PC-3 (cell line): ENCODE measurements at regions not wholly inside any gene's neighbourhood (a gene's known extent, or its start where the extent isn't known, plus 50 kb on each side); places are given as distances from the start of the nearest gene placed in this dataset.

Experiments
- ATAC-seq: fragments of 200-7000 bp; cut with Tn5 transposase; 2 replicates; pipeline ENCODE4 v1.9.1; 2020; ENCODE audit warnings: mild to moderate bottlenecking, moderate library complexity
- BruUV-seq: library from RNA; stranded (reverse); fragments of 400-500 nt; replicated peaks from 2 replicates; lab custom pipeline; 2021; lab: Mats Ljungman, UMichigan
- CTCF ChIA-PET: fragments of 300-600 bp; sonication (Branson Sonifier 250); formaldehyde crosslinking; loops from one replicate; lab custom pipeline; 2022; ENCODE audit warnings: antibody characterized with exemption; lab: Charles Lee
- POLR2A ChIA-PET: fragments of 300-600 bp; sonication (Branson Sonifier 250); formaldehyde crosslinking; loops from one replicate; lab custom pipeline; 2022; ENCODE audit warnings: antibody characterized with exemption; ENCODE audit not compliant: unreplicated experiment; lab: Charles Lee
- DNase-seq: peaks from one replicate; pipeline ENCODE4 v3.0.0-alpha.2; 2015
- H2AFZ ChIP-seq: fragments of 300-600 bp; sonication (generic); 2 replicates; pipeline ENCODE4 v1.6.0; 2016; ENCODE audit warnings: antibody characterized with exemption, low read length
- H3F3A ChIP-seq: fragments of 300-600 bp; sonication (generic); one replicate; pipeline ENCODE4 v1.6.0; 2017; ENCODE audit warnings: antibody characterized with exemption, low read length, control low read depth, mild to moderate bottlenecking; ENCODE audit not compliant: unreplicated experiment
- H3K27ac ChIP-seq: fragments of 300-600 bp; sonication (generic); 2 replicates; pipeline ENCODE4 v1.5.1; 2016; ENCODE audit warnings: mild to moderate bottlenecking, low read length
- H3K27me3 ChIP-seq: fragments of 300-600 bp; sonication (generic); 2 replicates; pipeline ENCODE4 v1.6.1; 2016; ENCODE audit warnings: low read length, mixed read lengths
- H3K36me3 ChIP-seq: fragments of 300-600 bp; sonication (generic); 2 replicates; pipeline ENCODE4 v1.6.1; 2016; ENCODE audit warnings: low read depth, mixed run types, low read length, mixed read lengths
- H3K4me1 ChIP-seq: fragments of 300-600 bp; sonication (generic); 2 replicates; pipeline ENCODE4 v1.5.1; 2016; ENCODE audit warnings: low read length; ENCODE audit not compliant: insufficient read depth
- H3K4me2 ChIP-seq: fragments of 300-600 bp; sonication (generic); 2 replicates; pipeline ENCODE4 v1.6.0; 2016; ENCODE audit warnings: low read length
- H3K4me3 ChIP-seq: fragments of 300-600 bp; sonication (generic); 2 replicates; pipeline ENCODE4 v1.5.1; 2016; ENCODE audit warnings: mild to moderate bottlenecking, low read length, mixed read lengths
- H3K79me2 ChIP-seq: fragments of 300-600 bp; sonication (generic); 2 replicates; pipeline ENCODE4 v1.6.1; 2017; ENCODE audit warnings: low read length, mixed read lengths
- H3K9ac ChIP-seq: fragments of 300-600 bp; sonication (generic); 2 replicates; pipeline ENCODE4 v1.6.0; 2016; ENCODE audit warnings: mild to moderate bottlenecking, low read length
- H3K9me2 ChIP-seq: fragments of 300-600 bp; sonication (generic); replicated peaks from 2 replicates; pipeline ENCODE4 v1.6.1; 2016; ENCODE audit warnings: mixed run types, low read length, mixed read lengths
- H3K9me3 ChIP-seq: fragments of 300-600 bp; sonication (generic); 2 replicates; pipeline ENCODE4 v1.6.1; 2016; ENCODE audit warnings: low read length, mixed read lengths
- H4K20me1 ChIP-seq: fragments of 300-600 bp; sonication (generic); 2 replicates; pipeline ENCODE4 v1.6.1; 2016; ENCODE audit warnings: low read length, mixed read lengths
- EZH2 ChIP-seq: fragments of 300-600 bp; sonication (generic); IDR thresholded peaks from one replicate; pipeline ENCODE4 v1.6.1; 2017; ENCODE audit warnings: antibody characterized with exemption, mild to moderate bottlenecking, low read length; ENCODE audit not compliant: unreplicated experiment
- EZH2phosphoT487 ChIP-seq: fragments of 300-600 bp; sonication (generic); IDR thresholded peaks from 2 replicates; pipeline ENCODE4 v1.6.1; 2018; ENCODE audit warnings: mild to moderate bottlenecking, antibody characterized with exemption, low read length, borderline replicate concordance
- intact Hi-C: fragments of 100-400 bp; cut with micrococcal nuclease; formaldehyde crosslinking; loops from 2 replicates; pipeline ENCODE4 v1.9.0; 2023
- TF ChIP-seq, protein P1 (sequence below): fragments of 300-600 bp; sonication (generic); conservative IDR thresholded peaks from 2 replicates; pipeline ENCODE4 v1.5.1; 2017; ENCODE audit warnings: antibody characterized with exemption, low read depth, mild to moderate bottlenecking, low read length

DNA sequence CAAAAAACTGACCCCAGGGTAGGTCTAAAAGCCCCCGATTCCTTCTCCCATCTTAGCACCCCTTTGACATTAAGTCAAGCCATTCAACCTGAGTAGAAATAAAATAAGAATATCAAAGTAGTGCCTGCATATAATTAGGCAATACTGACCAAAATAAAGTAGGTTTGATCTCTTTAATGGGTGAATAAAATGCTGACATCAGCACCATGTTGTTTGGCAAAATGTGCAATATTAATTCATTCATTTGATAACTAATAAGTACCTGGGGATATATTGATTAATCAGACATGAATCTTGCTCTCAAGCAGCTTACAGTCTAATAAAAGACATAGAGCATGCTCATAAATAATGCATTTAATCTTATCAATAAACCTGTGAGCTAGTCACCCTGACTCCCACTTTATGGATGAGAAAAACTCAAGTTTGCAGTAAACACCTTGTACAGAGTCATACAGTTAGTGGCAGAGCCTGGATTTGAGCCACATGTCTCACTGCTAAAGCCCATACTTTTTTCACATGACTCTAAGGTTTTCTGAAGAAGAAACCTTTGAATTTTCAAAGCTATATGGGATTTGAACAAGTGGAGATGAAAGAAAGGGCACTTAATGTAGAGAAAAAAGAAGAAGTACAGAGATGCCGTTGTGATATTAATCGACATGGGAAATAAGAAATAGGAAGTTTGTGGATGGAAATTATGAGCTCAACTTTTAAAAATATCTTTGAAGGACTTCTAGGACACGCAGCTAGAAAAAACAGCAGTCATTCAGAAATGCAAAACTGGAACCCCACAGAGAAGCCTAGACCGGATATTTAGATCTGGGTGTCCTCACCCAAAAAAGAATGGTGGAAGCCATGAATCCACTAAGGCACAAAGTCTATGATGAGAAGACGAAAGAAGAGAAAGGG is 183.9 kb downstream of the TOMM20 start:
- no peaks in the 10 kb centered on the region for H3K9me2 ChIP-seq
- H2AFZ ChIP-seq, result no peak overlapping the region
- no peaks in the 10 kb centered on the region for H4K20me1 ChIP-seq
- intact Hi-C loops, result no loop called here
- no TSS peak for BruUV-seq
- no peaks in the 10 kb centered on the region for H3K36me3 ChIP-seq
- ChIA-PET CTCF (no interaction called here), POLR2A (no interaction called here)
- H3K9ac ChIP-seq, result no peak overlapping the region
- ATAC-seq, result no peak
- no peak for DNase-seq
- no peak overlapping the region for H3K4me2 ChIP-seq
- H3F3A ChIP-seq, result no peaks in the 10 kb centered on the region
- no peaks in the 10 kb centered on the region for H3K4me1 ChIP-seq
- no peak overlapping the region for H3K4me3 ChIP-seq
- H3K27ac ChIP-seq, result no peak overlapping the region
- TF ChIP-seq EZH2phosphoT487, result no peak
- TF ChIP-seq EZH2, result no peak
- TF ChIP-seq, protein P1, sequence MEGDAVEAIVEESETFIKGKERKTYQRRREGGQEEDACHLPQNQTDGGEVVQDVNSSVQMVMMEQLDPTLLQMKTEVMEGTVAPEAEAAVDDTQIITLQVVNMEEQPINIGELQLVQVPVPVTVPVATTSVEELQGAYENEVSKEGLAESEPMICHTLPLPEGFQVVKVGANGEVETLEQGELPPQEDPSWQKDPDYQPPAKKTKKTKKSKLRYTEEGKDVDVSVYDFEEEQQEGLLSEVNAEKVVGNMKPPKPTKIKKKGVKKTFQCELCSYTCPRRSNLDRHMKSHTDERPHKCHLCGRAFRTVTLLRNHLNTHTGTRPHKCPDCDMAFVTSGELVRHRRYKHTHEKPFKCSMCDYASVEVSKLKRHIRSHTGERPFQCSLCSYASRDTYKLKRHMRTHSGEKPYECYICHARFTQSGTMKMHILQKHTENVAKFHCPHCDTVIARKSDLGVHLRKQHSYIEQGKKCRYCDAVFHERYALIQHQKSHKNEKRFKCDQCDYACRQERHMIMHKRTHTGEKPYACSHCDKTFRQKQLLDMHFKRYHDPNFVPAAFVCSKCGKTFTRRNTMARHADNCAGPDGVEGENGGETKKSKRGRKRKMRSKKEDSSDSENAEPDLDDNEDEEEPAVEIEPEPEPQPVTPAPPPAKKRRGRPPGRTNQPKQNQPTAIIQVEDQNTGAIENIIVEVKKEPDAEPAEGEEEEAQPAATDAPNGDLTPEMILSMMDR, result no peak
- H3K27me3 ChIP-seq, result no peaks in the 10 kb centered on the region
- H3K9me3 ChIP-seq, result no peaks in the 10 kb centered on the region
- no peaks in the 10 kb centered on the region for H3K79me2 ChIP-seq

DNA sequence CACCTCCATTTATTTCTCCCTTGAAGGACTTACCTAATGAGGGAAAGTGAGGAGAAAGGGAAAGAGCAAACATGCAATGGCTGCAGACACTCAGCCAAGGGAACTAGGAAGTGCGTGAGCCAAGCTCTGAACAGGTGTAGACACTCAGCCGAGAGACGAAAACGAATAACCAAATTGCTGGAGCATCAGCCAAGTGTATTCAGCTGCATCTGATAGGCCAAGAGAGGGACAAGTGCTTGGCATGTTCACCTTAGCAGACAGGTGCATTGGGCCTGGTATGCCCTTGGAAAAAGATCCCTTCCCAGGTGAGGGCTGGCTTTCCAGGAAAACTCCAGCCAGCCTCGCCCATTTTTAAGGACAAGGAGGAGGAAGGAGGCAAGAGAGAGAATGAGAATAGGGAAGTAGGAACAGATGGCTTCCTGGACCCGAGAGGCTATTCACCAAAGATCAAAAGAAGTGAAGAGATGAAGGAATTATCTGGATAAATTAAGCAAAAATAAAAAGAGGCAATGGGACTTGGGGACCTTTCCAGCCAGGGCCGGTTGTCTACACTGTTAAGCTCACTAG is 184.7 kb downstream of the TOMM20 start:
- ChIA-PET CTCF (no interaction called here), POLR2A (no interaction called here)
- Histone ChIP-seq H3F3A (no peaks in the 10 kb centered on the region), H3K4me1 (no peaks in the 10 kb centered on the region), H3K4me3 (no peak overlapping the region), H3K9ac (no peak overlapping the region), H3K27ac (no peak overlapping the region), H4K20me1 (no peaks in the 10 kb centered on the region), H3K4me2 (no peak overlapping the region), H2AFZ (no peak overlapping the region), H3K27me3 (no peaks in the 10 kb centered on the region), H3K9me2 (no peaks in the 10 kb centered on the region), H3K36me3 (no peaks in the 10 kb centered on the region), H3K9me3 (no peaks in the 10 kb centered on the region), H3K79me2 (no peaks in the 10 kb centered on the region)
- BruUV-seq, result no TSS peak
- intact Hi-C loops, result no loop called here
- ATAC-seq (no peak), DNase-seq (no peak)
- TF ChIP-seq EZH2phosphoT487 (no peak), EZH2 (no peak)
- TF ChIP-seq, protein P1, result no peak
